ENCODE measurements at regions not wholly inside any gene's neighbourhood (a gene's known extent, or its start where the extent isn't known, plus 50 kb on each side); places are given as distances from the start of the nearest gene placed in this dataset.

- no peak for TF ChIP-seq CTCF (IDR thresholded peaks at IDR 0.05; ENCODE audit: insufficient read depth, low read depth, low read length, missing control alignments)
- no peak for DNase-seq (ENCODE audit: low read depth)
- H3K4me3 ChIP-seq (ENCODE audit: low read length): no peak overlapping the region
Observed at GRCh38 chr6:148214667-148215066, 128.0 kb upstream of the SASH1 start.

- DNase-seq (ENCODE audit: low read depth): no peak
- TF ChIP-seq CTCF (IDR thresholded peaks at IDR 0.05; ENCODE audit: insufficient read depth, low read depth, low read length, missing control alignments): no peak
- H3K4me3 ChIP-seq (ENCODE audit: low read length): no peak overlapping the region
Observed at GRCh38 chr6:148217051-148217450, 125.6 kb upstream of the SASH1 start.

GRCh38 chr6:148217921-148218320 is 124.7 kb upstream of the SASH1 start:
- DNase-seq (ENCODE audit: low read depth): no peak
- no peak for TF ChIP-seq CTCF (IDR thresholded peaks at IDR 0.05; ENCODE audit: insufficient read depth, low read depth, low read length, missing control alignments)
- H3K4me3 ChIP-seq (ENCODE audit: low read length): no peak overlapping the region

- no peak for DNase-seq (ENCODE audit: low read depth)
- no peak for TF ChIP-seq CTCF (IDR thresholded peaks at IDR 0.05; ENCODE audit: insufficient read depth, low read depth, low read length, missing control alignments)
- H3K4me3 ChIP-seq (ENCODE audit: low read length): no peak overlapping the region
Observed at GRCh38 chr6:148218542-148219258, 123.9 kb upstream of the SASH1 start.

DNA sequence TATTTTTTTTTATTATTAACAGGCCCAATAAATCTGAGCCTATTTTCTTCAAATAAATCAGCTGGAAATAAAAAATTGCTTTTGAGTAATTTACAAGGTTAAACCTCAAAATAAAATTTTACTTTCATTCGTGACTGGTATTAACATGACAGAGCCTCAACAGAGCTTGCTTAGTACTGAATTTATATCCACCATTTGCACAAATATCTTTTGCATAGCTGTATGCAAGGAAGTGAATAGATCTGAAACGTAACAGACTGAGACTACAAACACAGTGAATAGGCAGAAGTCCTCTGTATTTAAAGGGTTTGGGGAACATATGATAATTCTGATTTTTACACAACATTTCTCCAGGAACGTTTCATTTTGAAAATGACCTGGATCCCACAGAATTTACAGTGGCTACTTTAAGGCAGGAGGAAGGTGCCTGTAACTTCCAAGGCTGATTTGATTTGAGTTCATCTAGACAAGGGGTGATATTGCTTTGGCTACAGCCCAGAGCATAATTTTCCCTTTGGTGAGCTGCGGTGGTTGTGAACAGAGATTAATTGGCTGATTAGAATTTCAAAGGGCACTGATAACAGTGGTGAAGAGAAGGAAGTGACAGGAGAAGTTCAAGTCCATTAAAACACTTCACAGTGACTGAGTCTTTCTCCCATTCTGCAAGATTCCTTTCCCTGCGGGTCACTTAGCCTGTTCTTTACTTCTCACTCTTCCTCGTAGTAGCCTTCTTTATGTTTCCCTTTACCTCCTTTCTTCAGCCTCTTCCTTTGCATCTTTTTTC is 121.2 kb upstream of the SASH1 start:
- no peak overlapping the region for H3K4me3 ChIP-seq (ENCODE audit: low read length)
- TF ChIP-seq CTCF (IDR thresholded peaks at IDR 0.05; ENCODE audit: insufficient read depth, low read depth, low read length, missing control alignments): no peak
- DNase-seq (ENCODE audit: low read depth): peak; percentile 35

DNA sequence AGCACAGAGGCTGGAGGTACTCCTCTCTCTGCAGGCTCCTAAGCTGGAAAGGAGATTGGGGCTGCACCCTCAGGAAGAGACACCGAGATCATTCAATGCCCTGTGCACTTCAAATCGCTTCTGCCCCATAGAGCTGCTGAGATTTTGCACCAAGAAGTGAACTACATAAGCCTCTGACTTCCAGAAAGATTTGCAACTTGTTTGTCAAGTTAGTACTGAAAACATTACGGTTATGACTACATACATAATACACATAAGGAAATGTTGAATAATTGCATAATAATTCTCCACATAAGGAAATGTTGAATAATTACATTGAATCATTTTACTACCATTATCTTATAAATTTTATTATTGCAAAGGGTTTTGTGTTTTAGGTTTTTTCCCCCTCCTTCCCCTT is 120.3 kb upstream of the SASH1 start:
- no peak overlapping the region for H3K4me3 ChIP-seq (ENCODE audit: low read length)
- DNase-seq (ENCODE audit: low read depth): peak; percentile 38
- TF ChIP-seq CTCF (IDR thresholded peaks at IDR 0.05; ENCODE audit: insufficient read depth, low read depth, low read length, missing control alignments): no peak
